Activated CD4-positive, CD25-positive, alpha-beta regulatory T cell (primary cell): ENCODE measurements at regions not wholly inside any gene's neighbourhood (a gene's known extent, or its start where the extent isn't known, plus 50 kb on each side); places are given as distances from the start of the nearest gene placed in this dataset.

Source experiments
- DNase-seq, 4 experiments: peaks; one replicate each; lab custom pipeline; 2025; lab: John Stamatoyannopoulos, UW

GRCh38 chr9:85260275-85260845 lies 481.4 kb downstream of the AGTPBP1 start:
- DNase-seq, result no peak

GRCh38 chr9:85258823-85259370 lies 482.9 kb downstream of the AGTPBP1 start:
- no peak for DNase-seq

DNA sequence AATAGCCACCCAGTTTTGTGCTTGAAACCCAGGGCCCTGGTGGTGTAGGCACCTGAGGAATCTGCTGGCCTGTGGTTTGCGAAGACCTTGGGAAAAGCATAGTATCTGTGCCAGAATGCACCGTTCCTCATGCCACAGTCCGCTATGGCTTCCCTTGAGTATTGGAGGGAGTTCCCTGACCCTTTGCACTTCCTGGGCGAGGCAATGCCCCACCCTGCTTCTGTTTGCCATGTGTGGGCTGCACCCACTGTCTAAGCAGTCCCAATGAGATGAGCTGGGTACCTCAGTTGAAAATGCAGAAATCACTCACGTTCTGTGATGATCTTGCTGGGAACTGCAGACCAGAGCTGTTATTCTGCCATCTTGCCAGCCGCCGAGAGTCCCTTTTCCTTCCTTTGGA lies 483.5 kb downstream of the AGTPBP1 start:
- no peak for DNase-seq

GRCh38 chr9:85249313-85249621 lies 492.5 kb downstream of the AGTPBP1 start:
- DNase-seq, result no peak

- no peak for DNase-seq
Measured at GRCh38 chr9:85248514-85249312, 493.0 kb downstream of the AGTPBP1 start.

GRCh38 chr9:85246541-85246940 lies 495.2 kb downstream of the AGTPBP1 start:
- DNase-seq, result no peak

DNA sequence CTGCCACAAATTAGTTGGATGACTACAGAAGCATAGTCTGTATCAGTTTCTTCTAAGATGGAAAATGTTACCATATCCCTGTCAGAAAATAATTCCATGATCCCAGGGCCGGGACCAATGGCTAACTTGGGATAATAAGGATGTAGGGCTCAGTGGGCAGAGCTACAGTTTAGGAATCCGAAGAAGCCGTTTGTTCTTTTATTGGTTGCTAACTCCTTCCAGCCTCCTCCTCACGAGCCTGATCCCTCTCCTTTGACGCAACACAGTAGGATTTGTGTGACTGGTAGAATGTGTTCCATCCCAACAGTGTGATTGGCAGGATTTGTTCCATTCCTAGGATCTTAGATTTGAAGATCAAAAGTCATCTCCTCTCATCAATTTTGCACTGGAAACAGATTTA lies 496.9 kb downstream of the AGTPBP1 start:
- DNase-seq, result no peak

- DNase-seq, result no peak
Measured at GRCh38 chr9:85243977-85244376, 497.8 kb downstream of the AGTPBP1 start.

- DNase-seq, result no peak
Measured at GRCh38 chr9:85237478-85237877, 504.3 kb downstream of the AGTPBP1 start.

GRCh38 chr9:85230081-85230480 lies 511.7 kb downstream of the AGTPBP1 start:
- no peak for DNase-seq

DNA sequence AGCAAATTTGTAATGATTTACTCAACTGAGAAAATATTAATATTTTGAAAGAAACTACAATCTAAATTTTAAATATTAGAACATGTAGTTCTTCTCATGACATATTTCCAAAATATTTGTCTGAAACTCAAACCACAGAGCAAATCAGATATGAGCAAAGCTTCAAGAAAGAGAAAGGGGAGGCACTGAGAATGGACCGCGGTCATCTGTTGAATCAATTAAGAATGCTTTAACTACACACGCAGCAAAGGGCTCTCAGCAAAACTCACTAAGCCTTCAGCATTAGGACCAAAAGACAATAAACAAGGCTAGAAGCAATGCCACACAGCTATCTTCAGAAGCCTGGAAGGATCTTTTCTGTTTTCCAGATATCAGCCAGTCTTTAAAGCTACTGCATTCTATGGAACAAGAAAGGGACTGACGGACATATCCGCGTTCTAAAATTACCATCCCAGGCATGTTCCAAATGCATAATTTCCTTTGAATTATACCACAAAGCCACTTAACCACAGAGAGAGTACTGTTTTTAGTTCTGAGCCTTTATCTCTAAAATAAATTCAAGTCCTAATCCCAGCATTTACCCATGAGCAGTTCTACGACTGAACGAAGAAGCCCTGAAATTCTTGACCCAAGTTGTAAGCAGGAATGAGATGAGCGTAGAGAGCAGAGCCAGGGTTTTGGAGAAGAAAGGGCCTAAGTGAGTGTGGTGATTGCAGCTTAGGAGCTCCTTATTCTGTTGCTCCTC lies 513.5 kb downstream of the AGTPBP1 start:
- no peak for DNase-seq

DNA sequence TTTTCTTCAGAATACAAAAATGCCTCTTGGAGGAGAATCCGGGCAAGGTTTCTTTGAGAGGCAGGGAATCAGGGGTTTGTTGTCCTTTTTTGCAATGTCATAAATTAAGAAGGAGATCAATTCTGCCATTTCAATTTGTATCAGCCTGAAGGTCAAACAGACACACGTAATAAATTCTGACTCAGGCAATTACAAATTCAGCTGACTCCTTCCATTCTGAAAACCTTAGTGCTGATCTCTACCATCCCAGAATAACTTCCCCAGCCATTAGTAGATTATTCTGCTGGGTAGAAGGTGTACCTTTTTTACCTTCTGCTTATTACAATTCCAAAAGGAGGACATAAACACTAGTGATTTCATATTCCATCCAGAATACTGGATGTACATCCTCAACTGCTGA lies 516.6 kb downstream of the AGTPBP1 start:
- no peak for DNase-seq

DNA sequence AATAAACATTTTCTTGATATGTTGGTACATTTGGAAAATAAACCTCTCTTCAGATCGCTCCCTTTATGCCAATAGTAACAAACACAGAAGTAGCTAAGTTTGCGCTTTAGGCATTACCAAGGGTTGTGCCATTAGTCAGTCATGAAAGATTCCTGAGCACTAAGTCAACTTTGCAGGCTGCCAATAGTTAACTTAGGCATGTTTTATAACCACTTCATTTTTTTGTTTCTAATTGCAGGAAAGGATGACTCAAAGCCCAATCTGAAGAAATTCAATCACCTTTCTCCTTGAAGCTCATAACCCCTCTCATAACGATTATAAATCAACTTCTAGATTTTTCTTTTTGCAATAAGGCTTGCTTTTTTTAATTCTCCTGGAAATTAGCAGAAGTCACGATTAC lies 517.0 kb downstream of the AGTPBP1 start:
- DNase-seq, result no peak

- DNase-seq, result no peak
Measured at GRCh38 chr9:85224301-85224700, 517.5 kb downstream of the AGTPBP1 start.

DNA sequence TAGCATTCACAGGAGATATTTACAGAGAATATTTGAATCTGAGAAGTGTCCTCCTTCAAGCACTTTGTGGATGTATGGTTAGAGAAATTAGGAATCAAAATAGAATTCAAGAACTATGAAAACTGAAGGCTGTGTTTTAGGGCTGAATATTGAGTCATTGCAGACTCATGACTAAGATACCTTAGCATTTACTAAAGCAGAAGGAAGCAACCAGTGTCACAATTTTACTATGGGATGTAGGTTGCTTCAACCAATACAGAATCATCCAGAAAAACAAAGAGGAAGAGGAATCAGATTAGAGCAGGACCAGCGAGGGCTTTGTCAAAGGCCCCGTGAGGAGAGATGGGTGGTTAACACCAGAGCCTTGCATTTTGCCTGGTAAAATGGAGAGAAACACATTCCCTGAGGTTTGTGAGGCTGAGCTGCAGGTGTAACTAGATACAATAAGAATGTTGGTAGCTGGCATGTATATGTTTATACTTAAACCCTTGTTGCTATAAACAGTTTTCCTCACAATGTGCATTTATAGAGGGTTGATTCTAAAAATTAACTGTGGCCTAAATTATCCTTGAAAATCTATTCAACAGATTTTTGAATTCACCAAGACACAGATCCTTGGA lies 518.1 kb downstream of the AGTPBP1 start:
- DNase-seq, result no peak

GRCh38 chr9:85216601-85217000 lies 525.2 kb downstream of the AGTPBP1 start:
- DNase-seq, result no peak

GRCh38 chr9:85215961-85216360 lies 525.8 kb downstream of the AGTPBP1 start:
- no peak for DNase-seq

DNA sequence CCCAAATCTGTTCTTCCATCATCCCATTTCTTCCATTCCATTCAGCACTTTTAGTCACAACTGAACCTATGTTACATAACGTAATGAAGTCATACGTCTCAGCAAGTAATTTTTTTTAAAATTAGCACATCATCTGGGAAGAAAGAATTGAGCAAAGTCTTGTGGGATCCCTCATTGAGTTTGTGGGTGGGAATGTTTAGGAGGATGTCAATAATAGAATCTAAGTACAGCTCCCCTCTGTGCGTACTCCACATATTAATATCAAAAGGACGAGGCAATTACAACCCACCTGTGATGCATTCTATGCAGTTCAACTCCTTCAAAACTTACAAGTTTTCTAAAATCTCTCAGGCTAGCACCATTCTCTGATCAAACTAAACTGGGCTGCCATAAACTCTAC lies 526.3 kb downstream of the AGTPBP1 start:
- DNase-seq, result no peak

DNA sequence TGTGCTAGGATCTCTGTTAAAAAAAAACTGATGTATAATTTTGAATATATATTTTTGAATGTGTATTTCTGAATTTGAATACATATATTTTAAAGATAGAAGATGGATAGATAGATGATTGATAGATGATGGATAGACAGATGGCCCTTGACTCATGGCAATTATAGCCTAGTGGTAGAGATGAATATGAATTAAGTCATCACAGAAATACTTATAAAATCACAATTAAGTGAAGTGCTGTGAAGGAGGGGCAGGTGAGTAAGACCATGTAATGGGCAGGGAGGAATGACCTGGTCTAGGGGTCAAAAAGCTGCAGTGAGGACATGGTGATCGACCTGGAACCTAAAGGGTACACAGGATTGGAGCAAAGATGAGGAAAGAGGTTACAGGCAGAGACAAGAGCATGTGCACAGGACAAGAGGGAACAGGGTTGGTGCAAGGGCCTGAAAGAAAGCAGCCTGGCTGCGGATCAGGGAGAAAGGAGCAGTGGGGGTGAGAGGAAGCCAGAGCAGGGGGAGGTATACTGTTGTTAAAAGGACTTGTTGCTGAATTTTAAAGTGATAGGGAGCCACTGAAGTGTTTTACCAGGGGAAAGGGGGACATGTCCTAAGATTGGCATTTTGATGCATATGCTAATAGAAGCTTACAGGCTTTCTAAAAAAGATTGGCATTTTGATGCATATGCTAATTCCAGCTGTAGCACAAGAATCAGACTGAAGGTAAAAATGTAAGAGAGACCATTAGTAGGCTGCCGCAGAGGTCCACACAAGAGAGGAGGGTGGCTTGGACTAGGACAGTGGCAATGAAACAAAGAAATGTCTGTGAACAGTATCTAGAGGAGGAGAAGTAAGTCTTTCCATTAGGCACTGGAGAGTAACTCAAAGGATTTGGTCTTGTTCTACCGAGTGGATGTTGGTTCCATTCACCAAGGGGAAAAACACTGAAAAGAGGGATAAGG lies 527.8 kb downstream of the AGTPBP1 start:
- DNase-seq, result no peak

DNA sequence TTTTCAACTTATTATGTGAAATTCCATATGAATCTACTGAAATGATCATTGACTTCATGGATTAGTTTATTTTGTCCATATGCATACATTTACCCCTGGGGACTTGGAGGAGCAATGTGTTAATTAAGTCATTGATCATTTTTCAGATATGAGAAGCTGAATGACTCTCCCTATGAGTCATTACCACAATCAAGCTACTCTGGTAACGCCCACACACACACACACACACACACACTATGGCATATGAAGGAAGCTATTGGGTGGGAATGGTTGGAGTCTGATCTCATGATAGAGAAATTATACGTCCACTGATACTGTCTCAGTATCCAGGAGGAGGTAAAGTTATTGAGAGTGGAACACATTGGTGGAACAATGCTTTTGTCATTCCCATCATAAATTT lies 528.9 kb downstream of the AGTPBP1 start:
- DNase-seq, result no peak

DNA sequence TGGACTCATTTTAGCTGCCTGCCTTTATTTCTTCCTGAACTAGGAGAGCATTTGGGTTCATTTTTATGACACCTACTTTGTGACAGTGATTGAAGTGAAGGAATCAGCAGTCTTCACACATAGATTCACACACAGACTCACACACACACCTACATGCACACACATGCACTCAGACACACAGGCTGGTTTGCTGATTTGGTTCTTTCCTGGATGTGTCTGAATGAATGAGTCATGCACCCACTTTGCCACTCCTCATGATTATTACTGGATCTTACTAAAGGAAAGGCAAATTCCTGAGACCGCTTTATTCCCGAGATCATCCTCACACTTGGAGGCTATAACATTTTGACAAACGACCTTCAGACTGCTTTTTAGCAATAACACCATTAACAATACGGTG lies 529.5 kb downstream of the AGTPBP1 start:
- DNase-seq, result no peak
